K562 (cell line): ENCODE measurements at regions not wholly inside any gene's neighbourhood (a gene's known extent, or its start where the extent isn't known, plus 50 kb on each side); places are given as distances from the start of the nearest gene placed in this dataset.

Experiments used
- ARID1B ChIP-seq: fragments of 450-650 bp; IDR thresholded peaks from 2 replicates; pipeline ENCODE4 v1.6.1; 2016; ENCODE audit warnings: antibody characterized with exemption, mild to moderate bottlenecking, inconsistent platforms
- GTF2A2 ChIP-seq: IDR thresholded peaks from 2 replicates; pipeline ENCODE4 v1.6.1; 2016; ENCODE audit warnings: mild to moderate bottlenecking, missing genetic modification characterization, missing compliant biosample characterization
- HMG20A ChIP-seq: fragments of 450-650 bp; formaldehyde crosslinking; conservative IDR thresholded peaks from 2 replicates; pipeline ENCODE4 v1.4.0; 2020; ENCODE audit warnings: mild to moderate bottlenecking, mixed read lengths
- IRF1 ChIP-seq: sonication (generic); formaldehyde crosslinking; IDR thresholded peaks from 2 replicates; pipeline ENCODE4 v1.8.0; 2022; ENCODE audit warnings: missing genetic modification reagents, mild to moderate bottlenecking, borderline replicate concordance
- JUND ChIP-seq, 2 experiments: IDR thresholded peaks; 2 replicates in 1 of 2; 3 replicates in 1 of 2; pipeline ENCODE4 v1.6.1; 2011; ENCODE audit warnings: borderline replicate concordance in 2 of 2, low read depth in 2 of 2, low read length in 2 of 2, improper control_type of control experiment in 1 of 2, missing biosample characterization in 1 of 2, missing genetic modification characterization in 1 of 2, missing genetic modification reagents in 1 of 2
- KDM5B ChIP-seq: fragments of 200-600 bp; sonication (generic); IDR thresholded peaks from 2 replicates; pipeline ENCODE4 v1.6.1; 2012; ENCODE audit warnings: low read depth, mild to moderate bottlenecking, moderate library complexity, low read length, control low read depth, inconsistent platforms; ENCODE audit not compliant: insufficient replicate concordance
- SMARCC2 ChIP-seq: fragments of 450-650 bp; IDR thresholded peaks from 2 replicates; pipeline ENCODE4 v1.6.1; 2017; ENCODE audit warnings: antibody characterized with exemption, moderate library complexity, mild to moderate bottlenecking, low read depth
- XRCC5 ChIP-seq: fragments of 200-400 bp; formaldehyde crosslinking; IDR thresholded peaks from 2 replicates; pipeline ENCODE4 v1.6.1; 2017; ENCODE audit warnings: low read depth, mild to moderate bottlenecking, low read length
- ZKSCAN8 ChIP-seq: fragments of 200-800 bp; sonication (Bioruptor generic); IDR thresholded peaks from 2 replicates; pipeline ENCODE4 v1.6.1; 2016; ENCODE audit warnings: missing genetic modification characterization, missing compliant biosample characterization
- ZNF280A ChIP-seq: fragments of 450-650 bp; IDR thresholded peaks from 2 replicates; pipeline ENCODE4 v1.6.1; 2018; ENCODE audit warnings: mild to moderate bottlenecking, low read depth; ENCODE audit not compliant: partially characterized antibody
- ZNF431 ChIP-seq: sonication (generic); formaldehyde crosslinking; IDR thresholded peaks from 2 replicates; pipeline ENCODE4 v1.8.0; 2022; ENCODE audit warnings: mild to moderate bottlenecking, missing genetic modification reagents
- ZNF592 ChIP-seq: fragments of 450-650 bp; IDR thresholded peaks from 2 replicates; pipeline ENCODE4 v1.6.1; 2017; ENCODE audit warnings: antibody characterized with exemption, mild to moderate bottlenecking

- TF ChIP-seq ZNF592 (no peak), XRCC5 (no peak), ZNF431 (CRISPR knock-in tag) (no peak), ZNF280A (no peak), JUND (IDR thresholded peaks at IDR 0.05; ENCODE audit: borderline replicate concordance, low read depth, low read length) (no peak), JUND (tag; IDR thresholded peaks at IDR 0.05; ENCODE audit: borderline replicate concordance, low read depth, low read length) (no peak), HMG20A (CRISPR knock-in tag) (no peak), ARID1B (no peak), IRF1 (CRISPR knock-in tag) (no peak), SMARCC2 (no peak), GTF2A2 (no peak), KDM5B (no peak), ZKSCAN8 (CRISPR knock-in tag) (no peak)
These were observed 1177.4 kb upstream of the PHF14 start (continued) for GRCh38 chr7:9796241-9796640.
